AG09309 (cell line): ENCODE measurements at regions not wholly inside any gene's neighbourhood (a gene's known extent, or its start where the extent isn't known, plus 50 kb on each side); places are given as distances from the start of the nearest gene placed in this dataset.

ENCODE experiments used
- DNase-seq: peaks from one replicate; pipeline ENCODE4 v3.0.0-alpha.2; 2010; ENCODE audit warnings: low read depth
- H3K4me3 ChIP-seq: 2 replicates; pipeline ENCODE4 v1.5.1; 2011; ENCODE audit warnings: mild to moderate bottlenecking, low read depth, low read length, moderate library complexity; ENCODE audit not compliant: control insufficient read depth
- TF ChIP-seq, protein P1 (sequence below): IDR thresholded peaks from 2 replicates; pipeline ENCODE4 v1.5.1; 2011; ENCODE audit warnings: mild to moderate bottlenecking, low read depth, low read length, inconsistent platforms; ENCODE audit not compliant: insufficient read depth, control insufficient read depth; ENCODE audit errors: missing control alignments

DNA sequence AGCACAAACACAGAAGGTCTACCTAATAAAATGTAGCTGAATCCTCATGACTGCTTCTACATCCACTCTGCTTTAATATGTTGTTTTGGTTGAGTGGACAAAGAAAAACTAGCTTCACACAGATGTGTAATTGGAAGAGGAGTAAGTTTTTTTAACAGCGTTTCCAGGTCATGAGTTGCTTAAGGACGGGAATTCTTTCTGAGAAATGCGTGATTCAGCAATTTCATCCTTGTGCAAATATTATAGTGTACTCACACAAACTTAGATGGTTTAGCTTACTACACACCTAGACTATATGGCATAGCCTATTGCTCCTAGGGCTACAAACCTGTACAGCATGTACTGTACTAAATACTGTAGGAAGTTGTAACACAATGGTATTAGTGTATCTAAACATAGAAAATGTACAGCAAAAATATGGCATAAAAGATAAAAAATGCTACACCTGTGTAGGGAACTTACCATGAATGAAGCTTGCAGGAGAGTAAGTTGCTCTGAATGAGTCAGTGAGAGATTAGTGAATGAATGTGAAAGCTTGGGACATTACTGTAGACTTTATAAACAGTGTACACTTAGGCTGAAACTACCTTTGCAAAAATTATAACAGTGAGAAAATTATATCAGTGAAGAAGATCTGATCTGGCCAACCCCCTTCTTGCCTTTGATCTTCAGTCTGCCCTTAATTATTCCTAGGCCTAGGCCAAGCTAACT is 70.8 kb upstream of the IL15 start:
- no peak for DNase-seq
- TF ChIP-seq, protein P1, sequence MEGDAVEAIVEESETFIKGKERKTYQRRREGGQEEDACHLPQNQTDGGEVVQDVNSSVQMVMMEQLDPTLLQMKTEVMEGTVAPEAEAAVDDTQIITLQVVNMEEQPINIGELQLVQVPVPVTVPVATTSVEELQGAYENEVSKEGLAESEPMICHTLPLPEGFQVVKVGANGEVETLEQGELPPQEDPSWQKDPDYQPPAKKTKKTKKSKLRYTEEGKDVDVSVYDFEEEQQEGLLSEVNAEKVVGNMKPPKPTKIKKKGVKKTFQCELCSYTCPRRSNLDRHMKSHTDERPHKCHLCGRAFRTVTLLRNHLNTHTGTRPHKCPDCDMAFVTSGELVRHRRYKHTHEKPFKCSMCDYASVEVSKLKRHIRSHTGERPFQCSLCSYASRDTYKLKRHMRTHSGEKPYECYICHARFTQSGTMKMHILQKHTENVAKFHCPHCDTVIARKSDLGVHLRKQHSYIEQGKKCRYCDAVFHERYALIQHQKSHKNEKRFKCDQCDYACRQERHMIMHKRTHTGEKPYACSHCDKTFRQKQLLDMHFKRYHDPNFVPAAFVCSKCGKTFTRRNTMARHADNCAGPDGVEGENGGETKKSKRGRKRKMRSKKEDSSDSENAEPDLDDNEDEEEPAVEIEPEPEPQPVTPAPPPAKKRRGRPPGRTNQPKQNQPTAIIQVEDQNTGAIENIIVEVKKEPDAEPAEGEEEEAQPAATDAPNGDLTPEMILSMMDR: no peak
- no peak overlapping the region for H3K4me3 ChIP-seq

DNA sequence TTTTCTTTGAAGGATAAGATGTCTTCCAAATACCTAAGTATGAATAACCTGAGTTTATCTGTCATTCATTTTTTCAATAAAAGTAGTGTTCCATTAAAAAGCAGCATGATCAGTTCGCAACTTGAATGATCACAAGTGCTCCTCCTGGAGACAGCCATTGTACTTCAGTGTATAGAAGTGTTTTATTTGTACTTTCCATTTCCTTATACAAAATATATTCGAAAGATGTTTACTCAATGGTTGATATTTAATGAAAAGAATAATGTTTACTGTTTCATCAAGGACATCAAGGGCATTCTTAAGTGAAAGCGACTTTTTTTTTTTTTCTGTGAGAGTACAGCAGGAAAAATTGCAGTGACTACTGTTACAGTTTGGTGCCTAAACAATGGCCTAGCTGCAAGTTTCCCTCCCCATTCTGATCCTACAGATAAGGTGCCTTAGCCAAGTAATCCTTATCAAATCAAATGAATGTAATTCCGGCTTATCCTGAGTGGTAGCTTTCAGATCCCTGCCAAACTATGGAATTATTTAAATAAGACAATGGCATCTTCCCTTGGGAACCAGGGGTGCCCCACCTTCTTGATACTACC is 69.0 kb upstream of the IL15 start:
- no peak overlapping the region for H3K4me3 ChIP-seq
- TF ChIP-seq, protein P1: no peak
- DNase-seq: no peak

DNA sequence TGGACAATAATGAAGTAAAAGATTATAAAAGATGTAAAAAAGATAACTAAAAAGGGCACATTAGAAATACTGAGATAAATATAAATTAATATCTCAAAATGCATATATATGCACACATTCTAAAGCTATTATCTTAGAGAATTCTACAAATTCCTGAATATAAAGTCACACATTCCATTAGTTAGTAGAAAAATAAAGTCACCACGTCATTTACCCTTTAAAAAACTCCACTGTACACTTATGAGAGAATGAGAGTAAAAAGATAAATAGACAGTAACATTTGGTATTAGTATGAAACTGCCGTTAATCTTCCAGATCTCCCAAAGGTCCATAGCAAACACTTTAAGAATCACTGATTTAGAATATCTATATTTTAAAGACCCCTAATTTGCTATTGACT is 67.2 kb upstream of the IL15 start:
- TF ChIP-seq, protein P1: no peak
- no peak overlapping the region for H3K4me3 ChIP-seq
- no peak for DNase-seq

DNA sequence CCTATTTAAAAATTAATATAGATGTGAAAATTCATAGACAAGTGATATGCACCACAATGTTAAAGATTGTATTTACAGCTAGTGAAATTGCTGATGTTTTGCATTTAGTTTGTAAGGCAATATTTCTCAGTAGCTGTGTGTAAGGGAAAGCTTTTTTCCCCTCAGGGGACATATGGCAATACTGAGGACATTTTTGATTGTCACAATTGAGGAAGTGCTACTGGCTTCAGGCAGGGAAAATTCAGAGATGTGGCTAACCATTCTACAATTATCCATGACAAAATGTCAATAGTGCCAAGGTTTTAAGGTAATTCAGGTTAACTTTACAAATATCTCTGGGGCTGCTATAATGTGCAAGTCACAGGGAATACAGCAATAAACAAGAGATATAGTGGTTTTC is 66.1 kb upstream of the IL15 start:
- TF ChIP-seq, protein P1: no peak
- H3K4me3 ChIP-seq: no peak overlapping the region
- DNase-seq: no peak

DNA sequence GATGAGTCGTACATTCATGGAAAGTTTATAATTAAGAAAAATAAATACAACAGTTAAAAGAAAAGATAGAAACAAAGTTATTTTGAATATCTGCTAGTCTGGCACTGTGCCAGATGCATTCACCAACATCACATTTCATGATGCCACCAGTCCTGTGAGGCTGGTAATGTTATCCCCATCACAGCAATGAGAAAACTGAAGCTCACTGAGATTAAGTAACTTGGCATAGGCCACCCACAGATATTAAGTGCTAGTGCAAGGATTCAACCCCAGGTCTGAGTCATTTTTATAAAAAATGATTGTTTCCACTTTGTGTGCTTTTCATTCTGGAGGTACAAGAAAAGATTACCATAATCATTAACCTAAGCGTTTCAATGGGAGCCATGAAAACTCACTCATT is 65.0 kb upstream of the IL15 start:
- H3K4me3 ChIP-seq: no peak overlapping the region
- TF ChIP-seq, protein P1: no peak
- DNase-seq: no peak

DNA sequence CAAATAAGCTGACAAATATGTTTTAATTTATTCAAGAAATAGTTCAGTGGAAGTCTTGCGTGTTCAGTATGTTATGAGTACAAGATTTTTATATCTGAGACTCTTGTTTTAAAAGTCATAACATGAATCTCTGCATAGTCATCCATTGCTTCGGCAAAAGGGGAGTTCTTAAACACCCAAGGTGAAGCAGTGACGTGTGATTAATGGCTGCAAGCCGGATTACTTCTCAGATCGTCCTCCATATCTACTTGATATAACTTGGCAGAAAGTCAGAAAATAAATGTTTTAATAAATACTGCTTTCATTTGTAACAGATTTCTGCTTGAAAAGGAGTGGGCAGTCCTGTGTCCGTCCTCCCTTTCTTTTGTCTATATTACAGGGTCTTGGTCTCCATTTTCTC is 64.6 kb upstream of the IL15 start:
- DNase-seq: no peak
- TF ChIP-seq, protein P1: no peak

More for the DNA sequence above, 64.6 kb upstream of the IL15 start:
- no peak overlapping the region for H3K4me3 ChIP-seq
